ENCODE measurements at regions not wholly inside any gene's neighbourhood (a gene's known extent, or its start where the extent isn't known, plus 50 kb on each side); places are given as distances from the start of the nearest gene placed in this dataset.

GRCh38 chr1:13951793-13952751 is 252.1 kb downstream of the PRDM2 start:
- TF ChIP-seq CTCF (IDR thresholded peaks at IDR 0.05) = no peak

GRCh38 chr1:13952985-13953384 is 253.0 kb downstream of the PRDM2 start:
- TF ChIP-seq CTCF (IDR thresholded peaks at IDR 0.05) = no peak

- TF ChIP-seq CTCF (IDR thresholded peaks at IDR 0.05) = no peak
These were observed 256.4 kb downstream of the PRDM2 start for GRCh38 chr1:13956393-13956792.

- TF ChIP-seq CTCF (IDR thresholded peaks at IDR 0.05) = peak; percentile 92
These were observed 260.5 kb downstream of the PRDM2 start for GRCh38 chr1:13960375-13960987.

GRCh38 chr1:13964768-13965167 is 264.8 kb downstream of the PRDM2 start:
- no peak for TF ChIP-seq CTCF (IDR thresholded peaks at IDR 0.05)

- peak; percentile 51 for TF ChIP-seq CTCF (IDR thresholded peaks at IDR 0.05)
These were observed 265.9 kb downstream of the PRDM2 start for GRCh38 chr1:13965770-13966398.

- no peak for TF ChIP-seq CTCF (IDR thresholded peaks at IDR 0.05)
These were observed 267.7 kb downstream of the PRDM2 start for GRCh38 chr1:13967707-13968106.

Measured in LNCAP (cell line).